A549 (cell line): ENCODE measurements at regions not wholly inside any gene's neighbourhood (a gene's known extent, or its start where the extent isn't known, plus 50 kb on each side); places are given as distances from the start of the nearest gene placed in this dataset.

ENCODE experiments used
- EHMT2 ChIP-seq: fragments of 200-600 bp; sonication (generic); IDR thresholded peaks from 2 replicates; pipeline ENCODE4 v1.6.1; 2016; ENCODE audit warnings: antibody characterized with exemption, low read depth, mild to moderate bottlenecking, moderate library complexity
- GATA3 ChIP-seq: IDR thresholded peaks from 2 replicates; pipeline ENCODE4 v1.6.1; 2012; ENCODE audit warnings: borderline replicate concordance
- JUN ChIP-seq, 2 experiments: fragments of >200 bp; sonication (Bioruptor Twin); formaldehyde crosslinking; IDR thresholded peaks; 2 replicates in 1 of 2; 3 replicates in 1 of 2; pipeline ENCODE4 v1.6.1; 2016 to 2017
- MYC ChIP-seq: IDR thresholded peaks from 2 replicates; pipeline ENCODE4 v1.6.1; 2012; ENCODE audit warnings: mild to moderate bottlenecking, inconsistent platforms, low read length, improper control_type of control experiment, borderline replicate concordance
- REST ChIP-seq: fragments of 200-600 bp; sonication (generic); IDR thresholded peaks from 2 replicates; pipeline ENCODE4 v1.6.1; 2016; ENCODE audit warnings: antibody characterized with exemption, mild to moderate bottlenecking, moderate library complexity
- RFX5 ChIP-seq: fragments of 450-650 bp; IDR thresholded peaks from 2 replicates; pipeline ENCODE4 v1.7.1; 2014; ENCODE audit warnings: antibody characterized with exemption, mild to moderate bottlenecking, moderate library complexity
- ZFP36 ChIP-seq: fragments of 450-650 bp; IDR thresholded peaks from 2 replicates; pipeline ENCODE4 v1.6.1; 2014; ENCODE audit warnings: borderline replicate concordance; ENCODE audit not compliant: partially characterized antibody
- TF ChIP-seq, protein P1 (sequence below): fragments of >200 bp; sonication (Bioruptor Twin); formaldehyde crosslinking; IDR thresholded peaks from 3 replicates; pipeline ENCODE4 v1.5.1; 2016

GRCh38 chr10:65265451-65265954 lies 1660.3 kb upstream of the LRRTM3 start:
- TF ChIP-seq EHMT2 (no peak), JUN (IDR thresholded peaks at IDR 0.05) (no peak), RFX5 (no peak), GATA3 (no peak), REST (no peak), MYC (no peak), ZFP36 (no peak)
- TF ChIP-seq, protein P1, sequence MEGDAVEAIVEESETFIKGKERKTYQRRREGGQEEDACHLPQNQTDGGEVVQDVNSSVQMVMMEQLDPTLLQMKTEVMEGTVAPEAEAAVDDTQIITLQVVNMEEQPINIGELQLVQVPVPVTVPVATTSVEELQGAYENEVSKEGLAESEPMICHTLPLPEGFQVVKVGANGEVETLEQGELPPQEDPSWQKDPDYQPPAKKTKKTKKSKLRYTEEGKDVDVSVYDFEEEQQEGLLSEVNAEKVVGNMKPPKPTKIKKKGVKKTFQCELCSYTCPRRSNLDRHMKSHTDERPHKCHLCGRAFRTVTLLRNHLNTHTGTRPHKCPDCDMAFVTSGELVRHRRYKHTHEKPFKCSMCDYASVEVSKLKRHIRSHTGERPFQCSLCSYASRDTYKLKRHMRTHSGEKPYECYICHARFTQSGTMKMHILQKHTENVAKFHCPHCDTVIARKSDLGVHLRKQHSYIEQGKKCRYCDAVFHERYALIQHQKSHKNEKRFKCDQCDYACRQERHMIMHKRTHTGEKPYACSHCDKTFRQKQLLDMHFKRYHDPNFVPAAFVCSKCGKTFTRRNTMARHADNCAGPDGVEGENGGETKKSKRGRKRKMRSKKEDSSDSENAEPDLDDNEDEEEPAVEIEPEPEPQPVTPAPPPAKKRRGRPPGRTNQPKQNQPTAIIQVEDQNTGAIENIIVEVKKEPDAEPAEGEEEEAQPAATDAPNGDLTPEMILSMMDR, result no peak
